DOHH2 (cell line): ENCODE measurements at regions not wholly inside any gene's neighbourhood (a gene's known extent, or its start where the extent isn't known, plus 50 kb on each side); places are given as distances from the start of the nearest gene placed in this dataset.

Experiments
- H3F3A ChIP-seq: fragments of 200-600 bp; sonication (generic), shearing (Covaris generic); 2 replicates; pipeline ENCODE4 v1.6.0; 2016; ENCODE audit warnings: antibody characterized with exemption, mild to moderate bottlenecking; ENCODE audit not compliant: control insufficient read depth, insufficient read depth
- H3K27ac ChIP-seq: fragments of 200-600 bp; sonication (generic); 2 replicates; pipeline ENCODE4 v1.5.1; 2014; ENCODE audit warnings: low read depth, mild to moderate bottlenecking, low read length, moderate library complexity
- H3K27me3 ChIP-seq: fragments of 200-600 bp; sonication (generic); 2 replicates; pipeline ENCODE4 v1.6.1; 2014; ENCODE audit warnings: mild to moderate bottlenecking, low read length, mixed read lengths; ENCODE audit not compliant: control insufficient read depth
- H3K36me3 ChIP-seq: fragments of 200-600 bp; sonication (generic); 2 replicates; pipeline ENCODE4 v1.6.1; 2014; ENCODE audit warnings: mild to moderate bottlenecking, low read length, moderate library complexity, mixed read lengths; ENCODE audit not compliant: control insufficient read depth
- H3K4me1 ChIP-seq: fragments of 200-600 bp; sonication (generic); 2 replicates; pipeline ENCODE4 v1.6.1; 2014; ENCODE audit warnings: mild to moderate bottlenecking, low read length, mixed read lengths; ENCODE audit not compliant: control insufficient read depth
- H3K4me2 ChIP-seq: fragments of 200-600 bp; sonication (generic); 2 replicates; pipeline ENCODE4 v1.6.0; 2014; ENCODE audit warnings: mild to moderate bottlenecking, low read length, moderate library complexity
- H3K4me3 ChIP-seq: fragments of 200-600 bp; sonication (generic); 2 replicates; pipeline ENCODE4 v1.5.1; 2014; ENCODE audit warnings: mild to moderate bottlenecking, low read length, mixed read lengths
- H3K79me2 ChIP-seq: fragments of 200-600 bp; sonication (generic); 2 replicates; pipeline ENCODE4 v1.6.1; 2014; ENCODE audit warnings: mild to moderate bottlenecking, low read length, mixed read lengths; ENCODE audit not compliant: control insufficient read depth
- H3K9me2 ChIP-seq: fragments of 200-600 bp; sonication (generic); replicated peaks from 2 replicates; pipeline ENCODE4 v1.6.1; 2014; ENCODE audit warnings: mild to moderate bottlenecking, low read length, mixed read lengths; ENCODE audit not compliant: control insufficient read depth
- H3K9me3 ChIP-seq: fragments of 200-600 bp; sonication (generic); 2 replicates; pipeline ENCODE4 v1.6.1; 2014; ENCODE audit warnings: antibody characterized with exemption, low read length, mixed read lengths; ENCODE audit not compliant: control insufficient read depth, insufficient read depth
- H4K20me1 ChIP-seq: fragments of 200-600 bp; sonication (generic); 2 replicates; pipeline ENCODE4 v1.6.0; 2014; ENCODE audit warnings: low read depth, mild to moderate bottlenecking, antibody characterized with exemption, low read length, moderate library complexity; ENCODE audit not compliant: control insufficient read depth, insufficient read depth
- EZH2phosphoT487 ChIP-seq: fragments of 200-600 bp; sonication (generic); IDR thresholded peaks from 2 replicates; pipeline ENCODE4 v1.6.1; 2017; ENCODE audit warnings: borderline replicate concordance, mild to moderate bottlenecking, antibody characterized with exemption, low read length, moderate library complexity, mixed read lengths
- TF ChIP-seq, protein P1 (sequence below): fragments of 200-600 bp; sonication (generic); IDR thresholded peaks from one replicate; pipeline ENCODE4 v1.5.1; 2014; ENCODE audit warnings: antibody characterized with exemption, mild to moderate bottlenecking, low read depth, low read length; ENCODE audit not compliant: poor library complexity, severe bottlenecking

DNA sequence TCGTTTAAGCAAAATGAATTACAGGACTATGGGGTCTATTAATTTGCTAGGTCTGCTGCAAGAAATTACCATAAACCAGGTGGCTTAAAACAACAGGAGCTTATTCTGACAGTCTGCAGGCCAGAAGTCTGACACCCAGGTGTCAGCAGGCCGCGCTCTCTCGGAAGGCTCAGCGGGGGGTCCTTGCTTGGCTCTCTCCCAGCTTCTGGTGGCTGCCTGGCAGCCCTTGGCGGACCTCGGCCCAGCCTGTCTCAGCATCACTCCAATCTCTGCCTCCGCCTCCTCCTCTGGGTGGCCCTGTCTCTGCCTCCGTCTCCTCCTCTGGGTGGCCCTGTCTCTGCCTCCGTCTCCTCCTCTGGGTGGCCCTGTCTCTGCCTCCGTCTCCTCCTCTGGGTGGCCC, 580.5 kb upstream of the FAT1 start:
- TF ChIP-seq EZH2phosphoT487: no peak
- TF ChIP-seq, protein P1, sequence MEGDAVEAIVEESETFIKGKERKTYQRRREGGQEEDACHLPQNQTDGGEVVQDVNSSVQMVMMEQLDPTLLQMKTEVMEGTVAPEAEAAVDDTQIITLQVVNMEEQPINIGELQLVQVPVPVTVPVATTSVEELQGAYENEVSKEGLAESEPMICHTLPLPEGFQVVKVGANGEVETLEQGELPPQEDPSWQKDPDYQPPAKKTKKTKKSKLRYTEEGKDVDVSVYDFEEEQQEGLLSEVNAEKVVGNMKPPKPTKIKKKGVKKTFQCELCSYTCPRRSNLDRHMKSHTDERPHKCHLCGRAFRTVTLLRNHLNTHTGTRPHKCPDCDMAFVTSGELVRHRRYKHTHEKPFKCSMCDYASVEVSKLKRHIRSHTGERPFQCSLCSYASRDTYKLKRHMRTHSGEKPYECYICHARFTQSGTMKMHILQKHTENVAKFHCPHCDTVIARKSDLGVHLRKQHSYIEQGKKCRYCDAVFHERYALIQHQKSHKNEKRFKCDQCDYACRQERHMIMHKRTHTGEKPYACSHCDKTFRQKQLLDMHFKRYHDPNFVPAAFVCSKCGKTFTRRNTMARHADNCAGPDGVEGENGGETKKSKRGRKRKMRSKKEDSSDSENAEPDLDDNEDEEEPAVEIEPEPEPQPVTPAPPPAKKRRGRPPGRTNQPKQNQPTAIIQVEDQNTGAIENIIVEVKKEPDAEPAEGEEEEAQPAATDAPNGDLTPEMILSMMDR: no peak
- H3K4me1 ChIP-seq: no peaks in the 10 kb centered on the region
- H3K27ac ChIP-seq: no peak overlapping the region
- no peaks in the 10 kb centered on the region for H3K79me2 ChIP-seq
- H3K9me3 ChIP-seq: no peaks in the 10 kb centered on the region
- H4K20me1 ChIP-seq: no peaks in the 10 kb centered on the region
- no peaks in the 10 kb centered on the region for H3K9me2 ChIP-seq
- H3K4me3 ChIP-seq: no peak overlapping the region
- H3F3A ChIP-seq: no peaks in the 10 kb centered on the region
- H3K4me2 ChIP-seq: no peak overlapping the region
- H3K36me3 ChIP-seq: no peaks in the 10 kb centered on the region
- no peaks in the 10 kb centered on the region for H3K27me3 ChIP-seq

DNA sequence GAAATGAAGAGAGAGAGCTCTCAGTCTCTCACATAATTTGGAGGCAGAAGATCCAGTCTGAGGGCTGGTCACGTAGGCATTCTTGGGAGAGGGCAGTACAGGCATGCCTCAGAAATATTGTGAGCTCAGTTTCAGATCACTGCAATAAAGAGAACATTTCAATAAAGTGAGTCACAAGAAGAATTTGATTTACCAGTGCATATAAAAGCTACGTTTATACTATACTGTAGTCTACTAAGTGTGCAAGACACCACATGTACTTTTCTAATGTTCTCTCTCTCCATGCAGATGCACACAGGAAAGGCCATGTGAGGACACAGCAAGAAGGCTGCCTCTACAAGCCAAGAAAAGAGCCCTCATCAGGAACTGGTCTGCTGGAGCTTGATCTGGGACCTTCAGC, 583.5 kb upstream of the FAT1 start:
- Histone ChIP-seq H3K4me1 (no peaks in the 10 kb centered on the region), H3K9me2 (no peaks in the 10 kb centered on the region), H3K27ac (no peak overlapping the region), H3K36me3 (no peaks in the 10 kb centered on the region), H3K4me3 (no peak overlapping the region), H3K79me2 (no peaks in the 10 kb centered on the region), H3K4me2 (no peak overlapping the region), H4K20me1 (no peaks in the 10 kb centered on the region), H3K27me3 (no peaks in the 10 kb centered on the region), H3F3A (no peaks in the 10 kb centered on the region), H3K9me3 (no peaks in the 10 kb centered on the region)
- TF ChIP-seq EZH2phosphoT487: no peak
- TF ChIP-seq, protein P1: no peak

- no peaks in the 10 kb centered on the region for H3K9me3 ChIP-seq
- H3F3A ChIP-seq: no peaks in the 10 kb centered on the region
- H3K4me1 ChIP-seq: no peaks in the 10 kb centered on the region
- H3K27ac ChIP-seq: no peak overlapping the region
- no peaks in the 10 kb centered on the region for H4K20me1 ChIP-seq
- H3K4me2 ChIP-seq: no peak overlapping the region
- no peaks in the 10 kb centered on the region for H3K36me3 ChIP-seq
- no peaks in the 10 kb centered on the region for H3K9me2 ChIP-seq
- H3K79me2 ChIP-seq: no peaks in the 10 kb centered on the region
- no peak overlapping the region for H3K4me3 ChIP-seq
- TF ChIP-seq, protein P1: no peak
- TF ChIP-seq EZH2phosphoT487: no peak
- no peaks in the 10 kb centered on the region for H3K27me3 ChIP-seq
Measured at GRCh38 chr4:187309456-187309855, 585.8 kb upstream of the FAT1 start.

DNA sequence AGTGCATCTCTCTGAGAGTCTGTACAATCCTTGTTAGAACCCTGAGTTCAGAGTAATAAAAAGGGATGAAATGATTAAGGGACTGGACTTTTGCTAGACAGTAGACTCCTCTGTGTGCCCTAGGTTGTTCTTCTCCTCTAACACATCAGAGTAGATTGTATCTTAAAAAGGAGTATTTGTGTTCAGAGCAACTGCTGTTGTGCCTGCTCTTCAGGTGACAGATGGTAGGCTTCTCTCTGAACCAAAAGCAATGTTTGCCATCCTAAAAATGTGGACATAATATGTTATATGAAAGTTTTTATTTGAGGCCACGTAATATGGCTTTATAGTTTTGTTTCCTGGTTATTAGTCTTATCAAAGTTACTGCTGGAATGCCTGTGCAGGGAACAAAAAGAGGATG, 588.6 kb upstream of the FAT1 start:
- Histone ChIP-seq H3K27me3 (no peaks in the 10 kb centered on the region), H3K27ac (no peak overlapping the region), H4K20me1 (no peaks in the 10 kb centered on the region), H3K4me3 (no peak overlapping the region), H3K9me2 (no peaks in the 10 kb centered on the region), H3K36me3 (no peaks in the 10 kb centered on the region), H3F3A (no peaks in the 10 kb centered on the region), H3K4me2 (no peak overlapping the region), H3K79me2 (no peaks in the 10 kb centered on the region), H3K4me1 (no peaks in the 10 kb centered on the region), H3K9me3 (no peaks in the 10 kb centered on the region)
- TF ChIP-seq EZH2phosphoT487: no peak
